ENCODE measurements at regions not wholly inside any gene's neighbourhood (a gene's known extent, or its start where the extent isn't known, plus 50 kb on each side); places are given as distances from the start of the nearest gene placed in this dataset.

GRCh38 chr4:20127626-20128025 lies 124.1 kb upstream of the SLIT2 start:
- intact Hi-C loops (cut with micrococcal nuclease) (no loop called here), dilution Hi-C loops (cut with MboI; ENCODE audit: extremely low pct_ligation_motif_present, low sequenced_read_pairs) (no loop called here)
- Histone ChIP-seq H3K27me3 (ENCODE audit: control insufficient read depth in 2 of 2, insufficient read depth in 2 of 2, low read length in 2 of 2) (no peaks in the 10 kb centered on the region), H3K9me3 (replicated peaks; ENCODE audit: control insufficient read depth, insufficient read depth, low read length) (no peaks in the 10 kb centered on the region), H3K4me1 (ENCODE audit: control insufficient read depth, extremely low read depth, insufficient read depth, low read length) (no peaks in the 10 kb centered on the region), H3K36me3 (ENCODE audit: control insufficient read depth in 2 of 2, extremely low read depth in 1 of 2, insufficient read depth in 2 of 2, low read length in 2 of 2) (no peaks in the 10 kb centered on the region), H3K4me3 (replicated peaks in 1 of 3; ENCODE audit: insufficient read depth in 1 of 3, low read depth in 1 of 3, low read length in 3 of 3) (no peak overlapping the region), H3K79me2 (ENCODE audit: control insufficient read depth, insufficient read depth, low read length) (no peaks in the 10 kb centered on the region), H2AFZ (ENCODE audit: low read depth, low read length) (no peak overlapping the region), H3K9me1 (replicated peaks; ENCODE audit: control insufficient read depth, extremely low read depth, insufficient read depth, low read length) (no peaks in the 10 kb centered on the region), H3K9ac (replicated peaks; ENCODE audit: extremely low read depth, insufficient read depth, low read length) (no peak overlapping the region), H4K20me1 (replicated peaks; ENCODE audit: control insufficient read depth, extremely low read depth, insufficient read depth, low read length) (no peaks in the 10 kb centered on the region), H3K4me2 (ENCODE audit: insufficient read depth, low read length) (no peak overlapping the region), H3K27ac (ENCODE audit: insufficient read depth, low read depth, low read length) (no peak overlapping the region)
- POLR2A ChIA-PET = no interaction called here
- no peak for DNase-seq (ENCODE audit: low read depth, low spot score)
- FAIRE-seq = no peak
- TF ChIP-seq JUN (IDR thresholded peaks at IDR 0.05; ENCODE audit: borderline replicate concordance, insufficient read depth, insufficient read length, low read depth) (no peak), MYC (IDR thresholded peaks at IDR 0.05; ENCODE audit: low read depth, low read length) (no peak), POLR2AphosphoS5 (IDR thresholded peaks at IDR 0.05; ENCODE audit: insufficient read depth, low read depth, low read length) (no peak), POLR2A (IDR thresholded peaks at IDR 0.05; ENCODE audit: low read depth, low read length) (no peak), FOS (IDR thresholded peaks at IDR 0.05; ENCODE audit: borderline replicate concordance, insufficient read depth, low read length) (no peak), GATA2 (IDR thresholded peaks at IDR 0.05; ENCODE audit: insufficient read depth, insufficient read length, low read depth, low read length) (no peak), EZH2 (IDR thresholded peaks at IDR 0.05; ENCODE audit: borderline replicate concordance, low read depth, low read length, severe bottlenecking) (no peak), CTCF (IDR thresholded peaks at IDR 0.05; ENCODE audit: extremely low read depth in 1 of 2, insufficient read depth in 1 of 2, low read depth in 1 of 2, low read length in 2 of 2) (no peak)
- TF ChIP-seq, protein P1, sequence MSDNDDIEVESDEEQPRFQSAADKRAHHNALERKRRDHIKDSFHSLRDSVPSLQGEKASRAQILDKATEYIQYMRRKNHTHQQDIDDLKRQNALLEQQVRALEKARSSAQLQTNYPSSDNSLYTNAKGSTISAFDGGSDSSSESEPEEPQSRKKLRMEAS (IDR thresholded peaks at IDR 0.05; ENCODE audit: insufficient read depth, insufficient read length) = no peak
- BruUV-seq (replicated peaks) = no TSS peak
- CTCF ChIA-PET = no interaction called here

Measured in endothelial cell of umbilical vein (primary cell).